GM20000 (cell line): ENCODE measurements at regions not wholly inside any gene's neighbourhood (a gene's known extent, or its start where the extent isn't known, plus 50 kb on each side); places are given as distances from the start of the nearest gene placed in this dataset.

Experiments used
- DNase-seq: peaks from one replicate; pipeline ENCODE4 v3.0.0; 2012; ENCODE audit warnings: low spot score
- CTCF ChIP-seq: IDR thresholded peaks from 2 replicates; pipeline ENCODE4 v1.5.1; 2012; ENCODE audit warnings: mild to moderate bottlenecking, control low read depth; ENCODE audit errors: extremely low read depth, missing control alignments

- DNase-seq, result no peak
- no peak for TF ChIP-seq CTCF
These were observed 199.4 kb downstream of the FOXA2 start for GRCh38 chr20:22384978-22385377.

GRCh38 chr20:22383156-22383555 is 201.2 kb downstream of the FOXA2 start:
- DNase-seq, result no peak
- no peak for TF ChIP-seq CTCF

GRCh38 chr20:22382742-22383141 is 201.6 kb downstream of the FOXA2 start:
- no peak for DNase-seq
- no peak for TF ChIP-seq CTCF

GRCh38 chr20:22381812-22382416 is 202.5 kb downstream of the FOXA2 start:
- TF ChIP-seq CTCF, result no peak
- no peak for DNase-seq

GRCh38 chr20:22379472-22379871 is 204.9 kb downstream of the FOXA2 start:
- no peak for TF ChIP-seq CTCF
- no peak for DNase-seq

- DNase-seq, result no peak
- TF ChIP-seq CTCF, result no peak
These were observed 209.4 kb downstream of the FOXA2 start for GRCh38 chr20:22374678-22375590.

- TF ChIP-seq CTCF, result no peak
- no peak for DNase-seq
These were observed 210.3 kb downstream of the FOXA2 start for GRCh38 chr20:22374066-22374465.
